BE2C (cell line): ENCODE measurements at regions not wholly inside any gene's neighbourhood (a gene's known extent, or its start where the extent isn't known, plus 50 kb on each side); places are given as distances from the start of the nearest gene placed in this dataset.

Source experiments
- DNase-seq: peaks from one replicate; pipeline ENCODE4 v3.0.0-alpha.2; 2020
- H3K27me3 ChIP-seq: fragments of 250-450 bp; sonication (Bioruptor Pico); 2 replicates; pipeline ENCODE4 v1.5.1; 2020; ENCODE audit warnings: mild to moderate bottlenecking
- H3K36me3 ChIP-seq: fragments of 250-450 bp; sonication (Bioruptor Pico); 2 replicates; pipeline ENCODE4 v1.5.1; 2020; ENCODE audit warnings: mild to moderate bottlenecking
- H3K4me1 ChIP-seq: fragments of 250-450 bp; sonication (Bioruptor Pico); 2 replicates; pipeline ENCODE4 v1.5.1; 2020
- H3K4me3 ChIP-seq: 2 replicates; pipeline ENCODE4 v1.5.1; 2011; ENCODE audit warnings: low read depth, low read length
- H3K9me3 ChIP-seq: fragments of 250-450 bp; sonication (Bioruptor Pico); 2 replicates; pipeline ENCODE4 v1.5.1; 2020
- CTCF ChIP-seq: IDR thresholded peaks from 2 replicates; pipeline ENCODE4 v1.5.1; 2012; ENCODE audit warnings: mild to moderate bottlenecking, low read depth, low read length

GRCh38 chr2:153221506-153221905 lies 257.1 kb downstream of the RPRM start:
- Histone ChIP-seq H3K4me1 (no peaks in the 10 kb centered on the region), H3K9me3 (no peaks in the 10 kb centered on the region), H3K4me3 (no peak overlapping the region), H3K36me3 (no peaks in the 10 kb centered on the region), H3K27me3 (no peaks in the 10 kb centered on the region)
- no peak for DNase-seq
- no peak for TF ChIP-seq CTCF

GRCh38 chr2:153221087-153221486 lies 257.5 kb downstream of the RPRM start:
- H3K27me3 ChIP-seq, result no peaks in the 10 kb centered on the region
- no peak for DNase-seq
- H3K4me1 ChIP-seq, result no peaks in the 10 kb centered on the region
- no peaks in the 10 kb centered on the region for H3K9me3 ChIP-seq
- H3K36me3 ChIP-seq, result no peaks in the 10 kb centered on the region
- H3K4me3 ChIP-seq, result no peak overlapping the region
- no peak for TF ChIP-seq CTCF

- Histone ChIP-seq H3K36me3 (no peaks in the 10 kb centered on the region), H3K9me3 (no peaks in the 10 kb centered on the region), H3K4me1 (no peaks in the 10 kb centered on the region), H3K27me3 (no peaks in the 10 kb centered on the region), H3K4me3 (no peak overlapping the region)
- no peak for TF ChIP-seq CTCF
- DNase-seq, result no peak
These were observed 259.7 kb downstream of the RPRM start for GRCh38 chr2:153218851-153219250.

- no peaks in the 10 kb centered on the region for H3K4me1 ChIP-seq
- no peak overlapping the region for H3K4me3 ChIP-seq
- no peak for DNase-seq
- no peaks in the 10 kb centered on the region for H3K27me3 ChIP-seq
- TF ChIP-seq CTCF, result no peak
- no peaks in the 10 kb centered on the region for H3K9me3 ChIP-seq
- no peaks in the 10 kb centered on the region for H3K36me3 ChIP-seq
These were observed 264.2 kb downstream of the RPRM start for GRCh38 chr2:153214337-153214736.

GRCh38 chr2:153213022-153213421 lies 265.5 kb downstream of the RPRM start:
- Histone ChIP-seq H3K4me3 (no peak overlapping the region), H3K36me3 (no peaks in the 10 kb centered on the region), H3K27me3 (no peaks in the 10 kb centered on the region), H3K9me3 (no peaks in the 10 kb centered on the region), H3K4me1 (no peaks in the 10 kb centered on the region)
- DNase-seq, result no peak
- TF ChIP-seq CTCF, result no peak

- DNase-seq, result no peak
- Histone ChIP-seq H3K4me1 (no peaks in the 10 kb centered on the region), H3K36me3 (no peaks in the 10 kb centered on the region), H3K4me3 (no peak overlapping the region), H3K9me3 (no peaks in the 10 kb centered on the region), H3K27me3 (no peaks in the 10 kb centered on the region)
- no peak for TF ChIP-seq CTCF
These were observed 280.9 kb downstream of the RPRM start for GRCh38 chr2:153197402-153198386.
